ENCODE measurements at regions not wholly inside any gene's neighbourhood (a gene's known extent, or its start where the extent isn't known, plus 50 kb on each side); places are given as distances from the start of the nearest gene placed in this dataset.
"Not testable (repeated sequence)": the region's sequence is repeated elsewhere in the genome, so short reads cannot be mapped to it uniquely, and the experiment has no call there.

DNA sequence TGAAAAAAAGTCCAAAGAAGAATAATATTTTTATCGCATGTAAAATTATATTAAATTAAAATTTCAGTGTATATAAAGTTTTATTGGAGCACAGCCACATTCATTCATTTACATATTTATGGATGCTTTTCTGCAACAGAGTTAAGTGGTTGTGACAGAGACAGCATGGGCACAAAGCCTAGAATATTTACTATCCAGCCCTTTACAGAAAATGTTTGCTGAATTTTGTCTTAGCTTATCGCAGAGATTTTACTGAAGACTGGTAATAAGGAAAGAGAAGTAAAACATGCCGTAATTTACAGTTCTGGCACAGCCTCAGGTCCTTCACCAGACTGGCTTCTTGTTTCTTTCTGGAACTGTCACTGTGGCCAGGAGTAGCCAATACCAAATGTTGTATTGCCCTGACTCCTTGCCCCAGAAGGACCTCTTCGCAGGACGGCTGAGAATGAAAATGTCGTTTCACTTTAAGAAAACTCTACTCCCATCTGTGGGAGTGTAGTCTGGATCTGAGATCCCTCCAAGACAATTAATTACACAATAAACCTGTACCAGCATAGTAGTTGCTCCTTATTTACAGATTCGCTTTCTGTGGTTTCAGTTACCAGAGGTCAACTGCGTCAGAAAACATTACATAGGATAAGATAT, 94.9 kb upstream of the GOT2 start:
- no peak for DNase-seq (ENCODE audit: low read depth in 3 of 3)

GRCh38 chr16:58824201-58824600, 90.1 kb upstream of the GOT2 start:
- no peak for DNase-seq (ENCODE audit: low read depth in 3 of 3)

DNA sequence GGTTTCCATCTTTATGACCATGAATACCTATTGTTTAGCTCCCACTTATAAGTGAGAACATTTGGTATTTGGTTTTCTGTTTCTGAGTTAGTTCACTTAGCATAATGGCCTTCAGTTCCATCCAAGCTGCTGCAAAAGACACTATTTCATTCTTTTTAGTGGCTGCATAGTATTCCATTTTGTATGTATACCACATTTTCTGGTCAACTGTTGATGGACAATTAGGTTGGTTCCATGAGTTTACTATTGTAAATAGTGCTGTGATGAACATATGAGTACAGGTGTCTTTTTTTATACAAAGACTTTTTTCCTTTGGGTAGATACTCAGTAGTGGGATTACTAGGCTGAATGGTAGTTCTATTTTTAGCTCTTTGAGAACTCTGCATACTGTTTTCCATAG, 87.8 kb upstream of the GOT2 start:
- no peak for DNase-seq (ENCODE audit: low read depth in 3 of 3)

- DNase-seq (ENCODE audit: low read depth in 3 of 3), result no peak
Measured at GRCh38 chr16:58820411-58820810, 86.3 kb upstream of the GOT2 start.

GRCh38 chr16:58815181-58815888, 81.2 kb upstream of the GOT2 start:
- no peak for DNase-seq (ENCODE audit: low read depth in 3 of 3)

DNA sequence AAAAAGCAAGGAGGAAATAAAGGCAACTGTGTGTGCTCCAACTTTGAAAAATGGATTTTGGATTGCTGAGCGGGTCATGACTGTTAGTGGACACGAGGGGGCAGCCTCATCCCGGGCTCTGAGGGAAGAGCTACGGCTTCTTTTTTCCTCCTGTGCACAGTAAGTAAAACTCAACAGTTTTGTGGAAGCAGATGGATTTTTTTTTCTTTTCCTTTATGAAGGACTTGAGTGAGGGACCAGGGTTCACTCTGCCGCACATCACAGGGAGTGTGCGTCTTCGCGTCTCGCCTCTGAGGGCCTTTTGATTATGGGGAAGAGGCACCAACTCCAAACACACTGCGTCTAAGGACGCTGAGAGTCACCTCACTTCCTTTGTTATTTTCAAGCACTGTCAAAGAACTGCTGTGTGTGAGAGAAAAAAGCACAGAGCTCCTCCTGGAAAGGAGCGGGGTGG, 80.3 kb upstream of the GOT2 start:
- peak; percentile 3 to 18 (median 11) for DNase-seq (ENCODE audit: low read depth in 3 of 3)

- no peak for DNase-seq (ENCODE audit: low read depth in 3 of 3)
Measured at GRCh38 chr16:58809213-58809612, 75.1 kb upstream of the GOT2 start.

DNA sequence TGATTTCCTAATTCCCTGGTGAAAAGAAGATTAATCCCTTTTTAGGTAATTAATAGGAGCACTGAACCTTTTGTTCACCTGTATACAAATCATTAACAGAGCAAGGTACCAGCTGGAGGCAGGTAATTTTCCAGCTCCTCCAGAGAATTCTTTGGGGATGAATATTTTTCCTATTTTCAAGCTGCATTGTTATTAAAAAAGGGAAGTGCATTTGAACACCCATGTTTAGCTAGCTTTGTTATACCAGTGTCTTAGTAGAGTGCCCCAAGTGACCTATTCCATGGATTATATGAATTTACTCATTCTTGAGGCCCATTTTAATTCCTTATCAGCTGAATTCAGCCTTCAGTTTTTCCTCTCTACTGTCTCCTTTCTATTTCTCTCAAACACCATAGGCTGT, 73.2 kb upstream of the GOT2 start:
- DNase-seq (ENCODE audit: low read depth in 3 of 3), result no peak

GRCh38 chr16:58801838-58802237, 67.7 kb upstream of the GOT2 start:
- DNase-seq (ENCODE audit: low read depth in 3 of 3), result no peak

GRCh38 chr16:58797137-58797801, 63.2 kb upstream of the GOT2 start:
- DNase-seq (ENCODE audit: low read depth in 3 of 3), result no peak

DNA sequence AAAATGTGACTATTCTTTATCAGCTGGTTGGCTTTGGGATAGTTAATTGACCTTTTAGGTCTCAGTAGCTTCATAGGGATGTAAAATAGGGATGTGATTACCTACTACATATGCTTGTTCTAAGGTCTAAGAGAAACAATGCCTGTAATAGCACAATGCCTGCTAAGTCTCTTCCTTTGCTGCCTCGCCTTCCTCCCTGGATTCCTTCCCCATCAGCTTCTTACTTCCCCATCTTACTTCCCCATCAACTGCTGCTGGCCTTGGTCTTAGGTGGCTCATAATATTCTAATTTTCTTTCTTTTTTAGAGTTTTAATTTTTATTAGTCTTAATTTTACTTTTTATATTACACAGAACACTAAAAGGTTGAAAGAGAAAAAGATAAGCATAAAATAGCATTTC, 59.2 kb upstream of the GOT2 start:
- no peak for DNase-seq (ENCODE audit: low read depth in 3 of 3)

DNA sequence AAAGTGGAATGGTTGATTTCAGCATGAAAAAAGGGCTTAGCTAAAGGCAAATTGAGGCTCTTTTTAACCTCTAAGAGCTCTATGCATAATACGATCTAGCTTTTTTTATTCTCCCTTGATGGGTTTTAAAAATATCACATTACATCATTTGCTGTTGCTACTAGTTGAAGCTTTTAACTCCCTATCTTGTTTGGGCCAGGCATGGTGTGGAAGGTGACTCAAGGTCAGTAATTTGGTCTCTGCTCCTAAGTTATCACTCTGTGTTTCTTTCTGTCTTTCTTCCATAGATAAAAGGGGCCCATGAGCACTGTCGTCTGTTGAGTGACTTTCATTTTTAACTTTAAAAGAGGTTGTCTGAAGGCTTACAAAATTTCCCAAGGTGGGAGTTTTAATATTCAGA, 58.1 kb upstream of the GOT2 start:
- no peak for DNase-seq (ENCODE audit: low read depth in 3 of 3)

DNA sequence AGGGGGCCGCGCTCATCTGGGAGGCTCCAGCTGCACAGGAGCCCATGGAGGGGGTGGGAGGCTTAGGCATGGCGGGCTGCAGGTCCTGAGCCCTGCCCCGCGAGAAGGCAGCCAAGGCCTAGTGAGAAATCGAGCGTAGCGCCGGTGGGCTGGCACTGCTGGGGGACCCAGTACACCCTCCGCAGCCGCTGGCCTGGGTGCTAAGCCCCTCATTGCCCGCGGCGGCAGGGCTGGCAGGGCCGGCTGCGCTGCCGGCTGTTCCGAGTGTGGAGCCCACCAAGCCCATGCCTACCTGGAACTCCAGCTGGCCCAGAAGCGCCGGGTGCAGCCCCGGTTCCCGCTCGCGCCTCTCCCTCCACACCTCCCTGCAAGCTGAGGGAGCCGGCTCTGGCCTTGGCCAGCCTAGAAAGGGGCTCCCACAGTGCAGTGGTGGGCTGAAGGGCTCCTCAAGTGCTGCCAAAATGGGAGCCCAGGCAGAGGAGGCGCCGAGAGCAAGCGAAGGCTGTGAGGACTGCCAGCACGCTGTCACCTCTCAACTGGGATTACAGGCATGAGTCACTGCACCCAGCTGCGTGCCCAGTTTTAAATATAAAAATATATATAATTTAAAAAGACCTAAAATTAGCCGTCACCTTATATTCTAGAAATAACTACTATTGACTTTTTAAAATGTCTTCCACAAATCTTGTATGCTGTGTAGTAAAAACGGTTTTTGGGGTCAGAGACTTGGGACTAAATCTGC, 56.9 kb upstream of the GOT2 start:
- DNase-seq (ENCODE audit: low read depth in 3 of 3), result not testable (repeated sequence)

DNA sequence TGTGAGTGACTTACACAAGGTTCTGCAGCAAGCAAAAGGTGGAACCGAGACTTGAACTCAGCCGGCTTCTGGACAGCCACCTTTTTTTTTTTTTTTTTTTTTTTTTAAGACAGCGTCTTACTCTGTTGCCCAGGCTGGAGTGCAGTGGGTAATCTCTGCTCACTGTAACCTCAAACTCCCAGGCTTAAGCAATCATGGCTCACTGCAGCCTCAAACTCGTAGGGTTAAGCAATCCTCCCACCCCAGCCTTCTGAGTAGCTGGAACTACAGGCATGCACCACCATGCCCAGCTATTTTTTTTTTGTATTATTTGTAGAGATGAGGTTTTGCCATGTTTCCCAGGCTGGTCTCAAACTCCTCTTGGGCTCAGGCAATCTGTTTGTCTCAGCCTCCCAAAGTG, 55.2 kb upstream of the GOT2 start:
- no peak for DNase-seq (ENCODE audit: low read depth in 3 of 3)

All from stimulated activated CD4-positive, alpha-beta T cell treated with anti-CD3 and anti-CD28 coated beads, TNF-alpha, amount 100 ng/mL, for 48 hours (primary cell).